ENCODE measurements at regions not wholly inside any gene's neighbourhood (a gene's known extent, or its start where the extent isn't known, plus 50 kb on each side); places are given as distances from the start of the nearest gene placed in this dataset.

- ChIA-PET CTCF (no interaction called here), POLR2A (ENCODE audit: unreplicated experiment) (no interaction called here)
- intact Hi-C loops (cut with micrococcal nuclease; ENCODE audit: unreplicated experiment), result no loop called here
- H3K9me3 ChIP-seq (ENCODE audit: insufficient read depth, low read depth), result no peaks in the 10 kb centered on the region
- peaks cover 22% of the 10 kb centered on the region for H3K79me2 ChIP-seq (ENCODE audit: low read depth)
- peaks cover 63% of the 10 kb centered on the region for H3F3A ChIP-seq (ENCODE audit: insufficient read depth, low read depth)
- H3K27ac ChIP-seq, result peak overlapping the region; percentile 100
- no peak overlapping the region for H3K4me3 ChIP-seq
- H3K4me1 ChIP-seq (replicated peaks; ENCODE audit: insufficient read depth), result peaks cover 75% of the 10 kb centered on the region
- no peak overlapping the region for H2AFZ ChIP-seq
- H3K9me2 ChIP-seq (ENCODE audit: insufficient read depth), result no peaks in the 10 kb centered on the region
- no peak overlapping the region for H3K4me2 ChIP-seq
- no peaks in the 10 kb centered on the region for H3K36me3 ChIP-seq (ENCODE audit: low read depth)
- no peaks in the 10 kb centered on the region for H3K27me3 ChIP-seq (ENCODE audit: insufficient read depth, low read depth)
- H4K20me1 ChIP-seq (ENCODE audit: insufficient read depth), result no peaks in the 10 kb centered on the region
- no peak for DNase-seq
- no TSS peak for BruUV-seq (replicated peaks)
- TF ChIP-seq EZH2 (IDR thresholded peaks at IDR 0.05; ENCODE audit: low read depth) (no peak), CTCF (conservative IDR thresholded peaks at IDR 0.05) (no peak)
Observed at GRCh38 chr1:8206391-8206790, 111.5 kb upstream of the SLC45A1 start.

GRCh38 chr1:8205771-8206170 lies 112.1 kb upstream of the SLC45A1 start:
- Histone ChIP-seq H2AFZ (no peak overlapping the region), H4K20me1 (ENCODE audit: insufficient read depth) (no peaks in the 10 kb centered on the region), H3K4me3 (no peak overlapping the region), H3F3A (ENCODE audit: insufficient read depth, low read depth) (peaks cover 63% of the 10 kb centered on the region), H3K79me2 (ENCODE audit: low read depth) (peaks cover 21% of the 10 kb centered on the region), H3K36me3 (ENCODE audit: low read depth) (no peaks in the 10 kb centered on the region), H3K4me1 (replicated peaks; ENCODE audit: insufficient read depth) (peaks cover 73% of the 10 kb centered on the region), H3K4me2 (peak overlapping the region; percentile 61), H3K9me2 (ENCODE audit: insufficient read depth) (no peaks in the 10 kb centered on the region), H3K27ac (peak overlapping the region; percentile 100), H3K27me3 (ENCODE audit: insufficient read depth, low read depth) (no peaks in the 10 kb centered on the region), H3K9me3 (ENCODE audit: insufficient read depth, low read depth) (no peaks in the 10 kb centered on the region)
- no peak for DNase-seq
- ChIA-PET POLR2A (ENCODE audit: unreplicated experiment) (no interaction called here), CTCF (no interaction called here)
- BruUV-seq (replicated peaks), result no TSS peak
- no peak for TF ChIP-seq CTCF (conservative IDR thresholded peaks at IDR 0.05)
- TF ChIP-seq EZH2 (IDR thresholded peaks at IDR 0.05; ENCODE audit: low read depth), result no peak
- intact Hi-C loops (cut with micrococcal nuclease; ENCODE audit: unreplicated experiment), result no loop called here

GRCh38 chr1:8204826-8205225 lies 113.1 kb upstream of the SLC45A1 start:
- CTCF ChIA-PET, result interaction anchor here (0.6 to 2.1 kb wide), 2 partner anchors 12 to 110 kb away, joined by 3 to 9 read pairs; no protein-coding TSS in a partner anchor
- Histone ChIP-seq H3K27ac (peak overlapping the region; percentile 100), H2AFZ (no peak overlapping the region), H3K4me3 (no peak overlapping the region), H3K4me2 (peak overlapping the region; percentile 61), H3K9me2 (ENCODE audit: insufficient read depth) (no peaks in the 10 kb centered on the region), H3K9me3 (ENCODE audit: insufficient read depth, low read depth) (no peaks in the 10 kb centered on the region), H3K36me3 (ENCODE audit: low read depth) (no peaks in the 10 kb centered on the region), H3K27me3 (ENCODE audit: insufficient read depth, low read depth) (no peaks in the 10 kb centered on the region), H3F3A (ENCODE audit: insufficient read depth, low read depth) (peaks cover 66% of the 10 kb centered on the region), H4K20me1 (ENCODE audit: insufficient read depth) (no peaks in the 10 kb centered on the region), H3K79me2 (ENCODE audit: low read depth) (peaks cover 15% of the 10 kb centered on the region), H3K4me1 (replicated peaks; ENCODE audit: insufficient read depth) (peaks cover 73% of the 10 kb centered on the region)
- POLR2A ChIA-PET (ENCODE audit: unreplicated experiment), result interaction anchor here (0.6 to 1.0 kb wide), 3 partner anchors 65 to 360 kb away, joined by 3 to 16 read pairs (median 10); no protein-coding TSS in a partner anchor
- peak in 1 of 2 experiments; percentile 76 for DNase-seq
- intact Hi-C loops (cut with micrococcal nuclease; ENCODE audit: unreplicated experiment), result loop anchor here (5.0 kb wide), 4 partner anchors 53 to 188 kb away; no protein-coding TSS in a partner anchor
- TF ChIP-seq CTCF (conservative IDR thresholded peaks at IDR 0.05), result no peak
- TF ChIP-seq EZH2 (IDR thresholded peaks at IDR 0.05; ENCODE audit: low read depth), result no peak
- no TSS peak for BruUV-seq (replicated peaks)

Measured in PC-9 (cell line).